Fibroblast of peridontal ligament (primary cell): ENCODE measurements at regions not wholly inside any gene's neighbourhood (a gene's known extent, or its start where the extent isn't known, plus 50 kb on each side); places are given as distances from the start of the nearest gene placed in this dataset.
"Not testable (repeated sequence)": the region's sequence is repeated elsewhere in the genome, so short reads cannot be mapped to it uniquely, and the experiment has no call there.

ENCODE experiments used
- DNase-seq: peaks from one replicate; pipeline ENCODE4 v3.0.0-alpha.2; 2010; ENCODE audit errors: extremely low read depth

DNA sequence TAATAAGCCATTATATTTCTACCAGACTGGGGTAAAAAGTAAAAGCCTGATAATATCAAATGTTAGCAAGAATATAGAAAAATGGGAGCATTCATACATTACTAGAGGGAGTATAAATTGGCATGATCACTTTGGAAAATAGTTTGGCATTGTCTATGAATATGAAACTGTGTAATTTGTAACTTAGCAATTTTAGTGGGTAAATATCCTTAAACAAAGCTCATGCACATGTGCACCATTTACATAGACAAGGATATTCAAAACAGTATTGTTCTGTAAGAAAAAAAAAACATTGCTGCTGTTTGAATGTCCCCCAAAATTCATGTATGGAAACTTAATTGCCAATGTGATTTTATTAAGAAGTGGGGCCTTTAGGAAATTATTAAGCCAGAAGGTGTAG is 166.4 kb upstream of the SLC27A6 start:
- no peak for DNase-seq

DNA sequence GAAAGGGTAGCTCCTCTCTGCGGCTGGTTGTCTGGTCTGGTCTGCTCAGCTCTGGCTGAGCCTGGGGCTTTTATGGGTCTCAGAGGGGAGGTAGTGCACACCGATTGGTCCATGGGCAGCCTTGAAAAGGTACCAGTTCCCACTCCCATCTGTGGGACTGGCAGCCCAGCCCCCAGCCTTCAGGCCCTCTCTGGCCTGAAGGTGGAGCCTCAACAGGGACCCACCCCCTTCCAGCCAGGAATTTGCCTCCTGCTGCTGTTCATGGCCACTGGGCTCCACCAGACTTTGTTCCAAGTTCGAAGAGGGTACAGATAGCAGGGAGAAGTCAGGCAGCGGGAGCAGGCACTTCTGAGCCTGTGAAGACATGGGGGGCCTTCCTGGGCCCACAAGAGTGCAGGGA is 165.3 kb upstream of the SLC27A6 start:
- DNase-seq = no peak

DNA sequence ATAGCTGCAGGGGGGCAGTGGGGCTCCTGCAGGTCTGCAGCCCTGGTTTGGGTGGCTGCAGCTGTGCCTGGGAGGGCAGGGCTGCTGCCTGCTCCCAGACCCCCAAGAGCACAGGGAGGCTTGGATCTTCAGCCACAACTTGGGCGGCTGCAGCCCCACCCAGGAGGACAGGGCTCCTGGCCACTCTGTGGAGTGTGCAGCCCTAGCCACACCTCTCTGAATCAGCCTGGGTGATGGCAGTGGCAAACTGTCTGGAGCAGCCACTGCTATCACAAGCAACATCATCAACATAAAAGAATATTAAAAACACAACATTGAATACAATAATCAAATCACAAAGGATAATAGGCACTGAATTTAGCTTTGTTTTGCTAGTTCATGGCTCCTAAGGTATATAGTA is 164.9 kb upstream of the SLC27A6 start:
- no peak for DNase-seq

DNA sequence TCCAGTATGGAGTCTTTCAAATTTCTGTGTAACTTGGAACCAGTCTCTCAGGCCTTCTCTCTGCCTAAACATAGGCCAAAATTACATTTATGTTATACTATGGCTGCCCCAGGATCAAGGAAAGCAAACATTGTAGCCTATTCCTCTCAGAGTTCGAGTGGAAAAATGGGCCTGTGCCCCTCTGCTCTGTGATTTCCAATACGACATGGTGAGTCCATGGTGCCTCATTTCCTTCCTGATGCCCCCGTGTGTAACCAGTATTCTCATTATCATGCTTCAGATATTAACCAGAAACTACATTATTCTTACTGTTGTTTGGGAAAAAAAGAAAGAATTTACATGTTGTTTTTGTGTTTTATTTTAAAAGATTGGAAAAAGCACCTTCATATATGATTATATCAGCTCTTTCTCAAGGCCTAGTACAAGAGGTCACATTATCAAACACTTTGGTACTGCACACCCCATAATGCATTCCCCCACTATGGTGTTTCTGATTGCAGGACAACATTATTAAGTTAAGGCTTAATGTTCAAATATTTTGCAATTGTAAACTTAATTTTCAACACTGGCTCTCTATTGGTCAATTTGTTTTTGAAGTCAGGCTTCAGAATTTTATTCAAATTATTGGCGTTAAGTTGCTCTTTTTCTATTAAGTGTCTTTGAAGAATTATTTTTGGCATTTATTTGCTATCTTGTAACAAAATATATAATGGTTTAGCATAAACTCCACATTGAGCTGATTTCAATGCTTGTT is 151.8 kb upstream of the SLC27A6 start:
- DNase-seq = no peak

DNA sequence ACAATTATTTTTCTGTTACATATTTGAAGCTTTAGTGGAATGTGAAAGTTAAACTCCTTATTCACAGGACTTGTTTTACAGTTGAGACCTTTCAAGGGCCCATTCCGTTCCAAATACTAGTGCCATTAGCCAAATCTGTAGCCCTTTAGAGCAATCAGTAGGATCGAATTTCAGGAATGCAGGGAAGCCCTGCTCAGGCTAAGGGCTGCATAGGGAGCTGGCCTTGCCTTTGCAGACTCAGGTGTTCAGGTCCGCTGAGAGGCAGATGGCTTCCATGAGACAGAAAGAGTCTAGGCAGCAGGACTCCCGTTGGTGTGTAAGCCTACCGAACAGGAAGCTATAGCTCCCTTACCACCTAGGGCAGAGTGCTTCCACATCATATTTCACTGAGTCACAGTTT is 150.1 kb upstream of the SLC27A6 start:
- DNase-seq = no peak

DNA sequence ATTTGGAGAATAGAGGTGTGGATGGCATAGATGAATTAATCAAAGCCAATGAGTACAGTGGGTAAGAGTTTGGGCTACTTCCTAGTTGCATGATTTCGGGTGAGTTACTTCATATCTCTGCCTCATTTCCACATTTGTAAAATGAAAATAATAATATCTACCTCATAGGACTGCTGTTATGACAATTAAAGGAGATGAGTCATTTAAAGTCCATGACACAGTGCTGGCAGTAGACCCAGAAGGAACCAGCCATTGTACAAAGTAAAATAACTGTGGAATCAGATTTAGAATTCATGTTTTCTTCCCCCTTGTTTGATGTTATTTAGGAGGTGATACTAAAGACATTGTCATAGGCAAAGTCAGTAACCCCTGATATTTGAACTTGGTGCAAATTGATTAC is 139.5 kb upstream of the SLC27A6 start:
- peak; percentile 73 for DNase-seq

DNA sequence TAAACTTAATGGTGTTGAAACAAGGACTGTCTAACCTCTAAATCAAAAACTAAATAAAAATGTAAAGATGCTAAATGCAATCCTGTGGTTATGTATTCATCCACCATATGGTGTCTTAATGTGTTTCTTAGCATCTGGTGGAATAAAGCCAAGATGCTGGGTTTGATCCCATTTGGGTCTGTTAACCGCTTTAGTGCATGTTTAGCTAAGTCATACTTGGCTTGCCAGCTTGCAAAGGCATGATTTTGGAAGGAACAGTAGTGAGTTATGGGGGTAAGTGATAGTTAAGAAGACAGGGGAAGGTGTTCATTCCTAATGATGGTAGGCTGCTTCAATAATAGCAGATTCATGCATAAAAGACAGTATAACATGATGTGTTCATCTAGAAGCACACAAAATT is 139.0 kb upstream of the SLC27A6 start:
- DNase-seq = peak; percentile 45

DNA sequence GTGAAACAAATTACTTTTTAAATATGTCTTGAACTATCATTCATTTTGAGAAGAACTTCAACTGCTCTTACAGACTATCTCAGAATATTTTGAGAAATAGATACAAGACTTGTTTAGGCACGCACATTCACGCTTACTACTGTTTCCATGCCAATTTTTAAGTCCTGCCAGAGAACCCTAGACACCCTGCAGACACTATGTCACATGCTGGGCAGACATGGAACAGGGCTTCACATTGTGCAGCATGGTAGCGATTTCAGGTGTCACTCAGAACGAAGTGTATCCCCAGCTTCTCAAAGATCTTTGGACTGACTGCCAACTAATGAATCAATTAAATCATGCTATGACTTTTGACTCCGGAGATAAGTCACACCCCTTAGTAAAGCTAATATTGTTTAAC is 128.7 kb upstream of the SLC27A6 start:
- DNase-seq = no peak

DNA sequence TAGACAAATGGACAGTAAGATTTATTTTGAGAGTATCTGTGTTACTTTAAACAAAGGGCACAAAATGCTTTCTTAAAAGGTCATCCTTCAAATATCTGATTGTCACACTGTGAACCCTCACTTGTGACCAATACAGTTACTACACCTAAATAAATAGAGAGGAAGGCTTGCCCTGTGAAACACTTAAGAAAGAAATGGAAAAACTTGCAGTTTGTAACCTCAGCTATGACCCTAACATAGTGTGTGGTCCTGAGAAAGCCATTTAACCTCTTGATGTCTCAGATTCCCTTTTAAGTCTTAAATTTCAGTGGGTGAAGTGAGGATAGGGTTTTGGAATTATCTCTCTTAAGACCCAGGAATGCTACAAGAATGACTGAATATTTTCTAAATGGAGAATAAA is 126.7 kb upstream of the SLC27A6 start:
- no peak for DNase-seq

DNA sequence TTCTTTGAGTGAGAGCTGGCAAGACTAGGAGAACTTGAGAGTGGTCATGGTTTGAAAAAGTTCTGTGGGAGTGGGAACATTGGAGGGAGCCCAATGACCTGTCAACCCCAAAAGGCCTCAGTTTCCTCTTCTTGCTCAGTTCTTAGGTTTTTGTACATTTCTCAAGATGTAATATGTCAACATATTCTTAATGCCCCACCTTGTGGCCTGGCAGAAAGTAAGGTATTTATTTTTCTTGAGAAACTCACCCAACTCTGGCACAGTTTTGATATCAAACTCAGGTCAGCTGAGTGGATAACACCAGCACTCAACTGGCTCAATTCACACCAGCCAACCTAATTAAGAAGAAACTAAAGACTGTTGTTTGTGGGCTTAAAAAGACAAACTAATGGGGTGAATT is 123.0 kb upstream of the SLC27A6 start:
- DNase-seq = peak; percentile 26

DNA sequence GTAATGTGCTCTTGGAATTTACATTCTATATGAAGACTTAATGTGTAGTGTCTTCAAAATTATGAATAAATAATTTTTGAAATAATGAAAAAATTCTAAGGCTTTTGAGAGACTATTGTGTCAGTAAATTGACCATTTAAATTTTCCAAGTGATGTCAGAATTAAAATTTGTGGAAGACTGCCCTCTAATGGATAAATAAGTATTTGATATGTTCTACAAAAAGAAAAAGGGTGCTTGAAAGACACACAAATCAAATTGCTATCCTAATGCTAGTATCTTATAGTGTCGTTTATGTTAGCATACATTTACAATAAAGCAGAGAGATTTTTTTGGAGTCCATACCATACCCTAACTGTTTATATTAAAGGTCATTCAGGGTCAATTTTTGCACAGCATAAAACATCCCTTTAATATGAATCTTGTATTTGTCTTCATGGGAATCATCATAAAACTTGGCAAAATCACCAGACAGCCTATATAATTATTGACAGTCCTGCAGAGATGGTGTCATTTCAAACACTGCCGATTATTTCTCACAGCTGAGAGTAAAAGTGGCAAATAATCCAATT is 120.8 kb upstream of the SLC27A6 start:
- peak; percentile 74 for DNase-seq

DNA sequence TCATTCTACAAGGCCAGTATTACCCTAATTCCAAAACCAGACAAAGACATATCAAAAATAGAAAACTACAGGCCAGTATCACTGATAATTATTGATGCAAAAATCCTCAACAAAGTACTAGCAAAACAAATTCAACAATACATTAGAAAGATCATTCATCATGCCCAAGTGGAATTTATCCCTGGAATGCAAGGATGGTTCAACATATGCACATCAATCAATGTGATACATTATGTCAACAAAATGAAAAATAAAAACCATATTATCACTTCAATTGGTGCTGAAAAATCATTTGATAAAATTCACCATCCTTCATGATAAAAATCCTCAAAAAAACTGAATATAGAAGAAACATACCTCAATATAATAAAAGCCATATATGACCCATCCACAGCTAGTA is 115.2 kb upstream of the SLC27A6 start:
- no peak for DNase-seq

DNA sequence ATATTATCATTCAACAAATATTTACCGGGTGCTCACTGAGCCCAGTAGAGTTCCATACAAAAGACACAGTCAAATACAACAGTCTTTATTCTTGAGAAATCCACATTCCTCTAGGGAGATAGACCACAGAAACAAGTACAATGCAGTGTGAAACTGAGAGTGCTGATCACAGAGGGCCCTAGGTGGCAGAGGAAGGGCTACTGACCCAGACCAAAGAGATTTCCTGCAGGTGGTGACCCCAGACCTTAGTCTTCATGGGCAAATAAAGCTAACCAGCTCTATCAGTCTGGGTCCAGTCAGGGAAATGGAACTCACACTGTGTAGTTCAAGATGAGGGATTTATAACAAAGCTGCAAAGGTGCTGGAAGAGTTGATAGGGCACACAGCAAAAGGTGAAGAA is 110.4 kb upstream of the SLC27A6 start:
- no peak for DNase-seq

DNA sequence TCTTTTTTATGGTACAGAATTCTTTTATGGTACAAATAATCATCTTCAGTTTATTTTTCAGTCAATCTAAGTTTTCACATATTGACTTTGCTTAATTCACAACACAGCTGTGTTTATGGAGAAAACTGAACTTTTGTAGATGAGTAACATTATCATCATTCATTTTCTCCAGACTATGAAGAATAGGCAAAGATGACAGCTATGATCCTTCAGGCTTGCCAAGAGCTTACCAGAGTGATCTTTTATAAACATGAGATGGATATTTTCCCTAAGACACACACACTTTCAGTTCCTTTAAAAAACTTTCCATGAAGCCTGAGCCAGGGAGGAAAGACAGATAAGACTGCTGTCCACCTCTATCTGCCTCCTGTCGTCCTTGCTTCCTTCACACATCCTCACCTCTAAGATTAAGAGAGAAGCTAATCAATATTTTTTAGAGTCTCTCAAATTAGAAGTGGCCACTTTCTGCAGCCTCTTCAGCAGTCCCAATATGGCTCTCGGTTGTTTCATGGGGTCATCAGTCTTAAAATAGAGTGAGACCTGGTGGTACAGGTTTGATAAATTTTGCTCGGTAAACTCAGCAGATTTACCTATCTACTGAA is 108.1 kb upstream of the SLC27A6 start:
- DNase-seq = peak; percentile 28

DNA sequence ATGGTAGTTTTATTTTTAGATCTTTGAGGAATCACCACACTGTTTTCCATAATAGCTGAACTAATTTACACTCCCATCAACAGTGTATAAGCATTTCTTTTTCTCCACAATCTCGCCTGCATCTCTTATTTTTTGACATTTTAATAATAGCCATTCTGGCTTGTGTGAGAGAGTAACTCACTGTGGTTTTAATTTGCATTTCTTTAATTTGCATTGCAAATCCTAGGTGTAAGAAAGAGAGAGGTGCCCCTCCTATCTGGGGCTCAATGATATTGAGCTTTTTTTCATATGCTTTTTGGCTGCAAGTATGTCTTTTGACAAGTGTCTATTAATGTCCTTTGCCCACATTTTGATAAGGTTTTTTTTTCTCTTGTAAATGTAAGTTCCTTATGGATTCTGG is 106.3 kb upstream of the SLC27A6 start:
- DNase-seq = no peak

DNA sequence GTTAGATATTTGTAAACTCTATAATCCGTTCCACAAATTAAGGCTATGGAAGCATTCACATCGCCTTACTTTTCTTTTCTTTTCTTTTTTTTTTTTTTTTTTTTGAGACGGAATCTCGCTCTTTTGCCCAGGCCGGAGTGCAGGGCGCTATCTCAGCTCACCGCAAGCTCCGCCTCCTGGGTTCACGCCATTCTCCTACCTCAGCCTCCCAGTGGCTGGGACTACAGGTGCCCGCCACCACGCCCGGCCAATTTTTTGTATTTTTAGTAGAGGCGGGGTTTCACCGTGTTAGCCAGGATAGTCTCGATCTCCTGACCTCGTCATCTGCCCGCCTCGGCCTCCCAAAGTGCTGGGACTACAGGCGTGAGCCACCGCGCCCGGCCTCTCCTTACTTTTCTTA is 104.1 kb upstream of the SLC27A6 start:
- DNase-seq = not testable (repeated sequence)

DNA sequence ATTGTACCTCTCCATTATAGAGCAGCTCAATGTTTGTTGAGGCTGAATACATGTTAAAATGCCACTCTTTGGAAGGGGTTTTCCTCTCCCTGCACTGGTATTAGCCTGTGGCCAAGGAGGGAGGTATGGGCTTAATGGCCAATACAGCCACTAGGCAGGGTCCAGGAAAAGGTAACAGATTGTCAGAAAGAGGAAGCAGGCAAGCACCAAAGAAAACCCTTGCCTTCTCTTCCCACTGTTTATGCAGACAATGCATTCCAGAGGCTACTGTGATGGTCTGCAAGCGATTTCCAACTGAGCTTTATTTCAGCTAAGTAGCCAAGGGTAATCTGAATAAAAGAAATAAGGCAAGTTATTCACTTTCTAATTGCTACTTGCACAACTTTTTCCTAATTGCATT is 95.3 kb upstream of the SLC27A6 start:
- no peak for DNase-seq

DNA sequence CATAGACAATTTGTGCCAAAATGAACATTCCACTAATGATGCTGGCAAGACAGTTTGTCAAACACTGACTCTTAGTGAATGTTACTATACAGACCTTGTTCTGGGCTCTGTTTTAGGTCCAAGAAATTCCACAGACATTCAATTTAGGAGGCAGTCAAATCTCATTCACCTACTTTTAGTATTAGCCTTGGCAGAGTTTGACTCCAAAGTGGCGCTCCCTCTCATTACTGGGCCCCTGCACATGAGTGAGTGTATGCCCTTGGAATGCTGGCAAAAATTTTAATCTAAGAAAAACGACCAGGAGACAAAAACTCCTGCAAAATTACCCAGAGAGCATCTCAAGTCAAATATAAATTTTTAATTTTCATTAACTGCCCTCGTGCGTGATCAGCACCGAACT is 94.9 kb upstream of the SLC27A6 start:
- no peak for DNase-seq

DNA sequence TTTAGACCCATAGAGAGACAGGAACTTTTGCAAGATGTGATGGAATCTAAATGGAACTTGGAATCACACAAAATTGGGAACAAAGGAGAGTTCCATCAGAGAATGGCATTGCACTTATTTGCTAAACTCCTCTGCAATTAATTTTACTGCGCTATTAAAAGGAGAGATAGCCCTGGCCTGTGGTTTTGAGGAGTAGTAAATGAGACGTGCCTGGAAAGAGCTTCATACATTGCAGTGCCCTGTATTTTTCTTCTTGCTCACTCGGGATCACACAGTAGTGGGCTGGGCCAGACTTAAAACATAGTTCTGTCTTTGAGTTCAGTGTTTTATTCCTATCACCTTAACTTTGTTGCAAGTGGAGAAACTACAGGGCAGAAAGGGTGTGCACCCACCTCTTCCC is 94.4 kb upstream of the SLC27A6 start:
- no peak for DNase-seq

DNA sequence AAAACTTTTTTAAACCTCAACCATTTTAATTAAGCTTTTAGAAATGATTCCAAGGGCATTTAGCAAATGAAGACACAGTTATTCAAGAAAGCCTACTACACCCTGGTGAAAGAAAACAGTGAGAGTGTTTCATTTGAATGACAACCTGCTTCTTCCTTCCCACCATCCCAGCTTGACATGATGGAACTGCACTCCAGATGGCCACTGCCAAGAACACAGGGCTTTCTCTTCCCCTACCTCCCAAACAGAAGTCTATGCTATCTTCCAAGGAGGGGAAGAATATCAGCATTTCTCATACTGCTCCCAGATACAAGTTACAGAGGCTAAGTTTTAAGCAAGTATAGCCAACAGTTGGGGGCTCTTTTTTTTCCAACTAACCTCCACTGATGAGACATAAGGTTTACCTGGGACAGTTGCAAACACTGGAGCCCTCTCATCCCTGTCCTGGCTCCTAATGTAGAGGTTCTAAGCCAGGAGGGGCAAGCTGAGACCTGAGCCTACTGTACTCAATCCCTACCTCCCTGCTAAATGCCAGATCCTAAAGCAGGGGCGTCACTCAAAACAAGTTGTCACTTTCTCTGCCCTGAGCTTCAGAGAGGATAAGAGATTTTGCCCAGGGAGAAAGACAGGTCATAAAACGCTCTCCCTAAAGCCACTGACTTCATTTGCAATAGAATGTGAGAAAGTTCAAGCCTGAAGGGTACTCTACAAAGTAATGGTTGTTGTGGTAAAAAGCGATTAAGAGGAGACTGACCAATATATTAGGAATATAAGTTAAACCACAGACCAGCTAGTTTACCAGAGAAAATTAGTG is 88.5 kb upstream of the SLC27A6 start:
- no peak for DNase-seq

DNA sequence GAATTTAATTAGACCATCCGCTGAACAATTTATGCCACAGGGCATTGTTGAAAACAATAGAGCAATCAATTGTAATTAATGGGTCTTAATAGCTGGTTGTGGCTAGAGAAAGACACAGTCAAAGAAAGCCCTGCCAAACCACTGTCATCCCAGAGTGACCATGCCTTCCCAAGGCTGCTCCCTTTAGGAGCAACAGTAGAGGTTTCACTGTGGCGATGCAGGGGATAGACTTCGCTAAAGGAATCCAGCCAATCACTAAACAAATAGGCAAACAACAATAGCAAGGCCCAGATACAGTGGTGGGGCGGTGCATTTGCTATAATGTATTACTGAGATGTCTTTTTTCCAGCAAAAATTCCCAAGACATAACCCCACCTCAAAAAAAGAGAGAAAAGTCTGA is 87.8 kb upstream of the SLC27A6 start:
- no peak for DNase-seq

DNA sequence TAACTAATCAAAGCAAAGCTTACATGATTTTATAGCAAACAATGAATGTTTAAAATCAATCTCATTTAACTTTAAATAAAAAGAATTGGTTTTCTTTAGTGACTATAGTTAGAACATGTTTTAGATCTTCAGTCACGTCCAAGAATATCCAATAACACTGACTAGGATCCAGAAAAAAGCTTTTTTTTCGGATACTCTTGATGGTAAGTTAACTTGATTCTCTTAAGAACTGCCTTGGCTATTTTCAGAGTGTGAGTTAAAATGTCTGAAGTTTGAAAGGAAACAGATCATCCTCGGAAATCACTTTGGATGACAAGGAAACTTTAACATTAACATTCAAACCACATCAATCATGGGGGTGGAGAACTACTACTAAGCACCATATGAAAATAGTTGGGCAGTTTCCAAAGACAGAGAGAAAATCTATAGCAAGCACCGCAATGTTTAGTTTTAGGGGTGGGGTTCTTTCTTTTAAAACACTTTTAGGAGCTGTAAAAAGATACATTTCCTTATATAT is 83.7 kb upstream of the SLC27A6 start:
- no peak for DNase-seq
